ENCODE measurements at regions not wholly inside any gene's neighbourhood (a gene's known extent, or its start where the extent isn't known, plus 50 kb on each side); places are given as distances from the start of the nearest gene placed in this dataset.

GRCh38 chr13:74299721-74300120, 165.5 kb upstream of the KLF12 start:
- no peak overlapping the region for H3K27ac ChIP-seq (ENCODE audit: low read length)

GRCh38 chr13:74298923-74299322, 164.7 kb upstream of the KLF12 start:
- H3K4me3 ChIP-seq (ENCODE audit: low read length in 2 of 2), result no peak overlapping the region
- no peak overlapping the region for H3K27ac ChIP-seq (ENCODE audit: low read length)
- no peaks in the 10 kb centered on the region for H3K9me3 ChIP-seq (ENCODE audit: control insufficient read depth in 2 of 2, low read length in 2 of 2)
- H3K4me1 ChIP-seq (ENCODE audit: control insufficient read depth, insufficient read depth, low read length), result peaks cover 7% of the 10 kb centered on the region
- H3K9ac ChIP-seq (ENCODE audit: low read length in 2 of 2), result no peak overlapping the region
- H3K27me3 ChIP-seq (ENCODE audit: control insufficient read depth in 1 of 2, insufficient read depth in 2 of 2, low read length in 2 of 2), result no peaks in the 10 kb centered on the region
- no peaks in the 10 kb centered on the region for H3K36me3 ChIP-seq (ENCODE audit: control insufficient read depth in 2 of 2, insufficient read depth in 2 of 2, low read length in 2 of 2)

More at GRCh38 chr13:74299721-74300120, 165.5 kb upstream of the KLF12 start:
- no peaks in the 10 kb centered on the region for H3K36me3 ChIP-seq (ENCODE audit: control insufficient read depth in 2 of 2, insufficient read depth in 2 of 2, low read length in 2 of 2)
- H3K4me1 ChIP-seq (ENCODE audit: control insufficient read depth, insufficient read depth, low read length), result peaks cover 7% of the 10 kb centered on the region
- no peaks in the 10 kb centered on the region for H3K27me3 ChIP-seq (ENCODE audit: control insufficient read depth in 1 of 2, insufficient read depth in 2 of 2, low read length in 2 of 2)
- no peak overlapping the region for H3K9ac ChIP-seq (ENCODE audit: low read length in 2 of 2)
- no peaks in the 10 kb centered on the region for H3K9me3 ChIP-seq (ENCODE audit: control insufficient read depth in 2 of 2, low read length in 2 of 2)
- no peak overlapping the region for H3K4me3 ChIP-seq (ENCODE audit: low read length in 2 of 2)

- Histone ChIP-seq H3K27me3 (ENCODE audit: control insufficient read depth in 1 of 2, insufficient read depth in 2 of 2, low read length in 2 of 2) (no peaks in the 10 kb centered on the region), H3K9me3 (ENCODE audit: control insufficient read depth in 2 of 2, low read length in 2 of 2) (no peaks in the 10 kb centered on the region), H3K9ac (ENCODE audit: low read length in 2 of 2) (peak overlapping the region in 1 of 2 donors; percentile 43), H3K4me3 (ENCODE audit: low read length in 2 of 2) (peak overlapping the region; percentile 44 to 67), H3K36me3 (ENCODE audit: control insufficient read depth in 2 of 2, insufficient read depth in 2 of 2, low read length in 2 of 2) (no peaks in the 10 kb centered on the region), H3K4me1 (ENCODE audit: control insufficient read depth, insufficient read depth, low read length) (peaks cover 23% of the 10 kb centered on the region), H3K27ac (ENCODE audit: low read length) (peak overlapping the region; percentile 32)
These were observed 155.9 kb upstream of the KLF12 start for GRCh38 chr13:74289861-74290773.

GRCh38 chr13:74289107-74289506, 154.9 kb upstream of the KLF12 start:
- Histone ChIP-seq H3K27me3 (ENCODE audit: control insufficient read depth in 1 of 2, insufficient read depth in 2 of 2, low read length in 2 of 2) (no peaks in the 10 kb centered on the region), H3K4me1 (ENCODE audit: control insufficient read depth, insufficient read depth, low read length) (peaks cover 23% of the 10 kb centered on the region), H3K27ac (ENCODE audit: low read length) (no peak overlapping the region), H3K9me3 (ENCODE audit: control insufficient read depth in 2 of 2, low read length in 2 of 2) (no peaks in the 10 kb centered on the region), H3K36me3 (ENCODE audit: control insufficient read depth in 2 of 2, insufficient read depth in 2 of 2, low read length in 2 of 2) (no peaks in the 10 kb centered on the region), H3K4me3 (ENCODE audit: low read length in 2 of 2) (no peak overlapping the region), H3K9ac (ENCODE audit: low read length in 2 of 2) (no peak overlapping the region)

- Histone ChIP-seq H3K4me3 (ENCODE audit: low read length in 2 of 2) (peak overlapping the region; percentile 62 to 66), H3K27ac (ENCODE audit: low read length) (peak overlapping the region; percentile 26), H3K9ac (ENCODE audit: low read length in 2 of 2) (peak overlapping the region; percentile 47 to 52), H3K27me3 (ENCODE audit: control insufficient read depth in 1 of 2, insufficient read depth in 2 of 2, low read length in 2 of 2) (no peaks in the 10 kb centered on the region), H3K9me3 (ENCODE audit: control insufficient read depth in 2 of 2, low read length in 2 of 2) (no peaks in the 10 kb centered on the region), H3K36me3 (ENCODE audit: control insufficient read depth in 2 of 2, insufficient read depth in 2 of 2, low read length in 2 of 2) (no peaks in the 10 kb centered on the region), H3K4me1 (ENCODE audit: control insufficient read depth, insufficient read depth, low read length) (peaks cover 23% of the 10 kb centered on the region)
These were observed 154.2 kb upstream of the KLF12 start for GRCh38 chr13:74288361-74288911.

- Histone ChIP-seq H3K4me1 (ENCODE audit: control insufficient read depth, insufficient read depth, low read length) (peaks cover 23% of the 10 kb centered on the region), H3K27me3 (ENCODE audit: control insufficient read depth in 1 of 2, insufficient read depth in 2 of 2, low read length in 2 of 2) (no peaks in the 10 kb centered on the region), H3K4me3 (ENCODE audit: low read length in 2 of 2) (peak overlapping the region; percentile 62 to 66), H3K9me3 (ENCODE audit: control insufficient read depth in 2 of 2, low read length in 2 of 2) (no peaks in the 10 kb centered on the region), H3K36me3 (ENCODE audit: control insufficient read depth in 2 of 2, insufficient read depth in 2 of 2, low read length in 2 of 2) (no peaks in the 10 kb centered on the region), H3K27ac (ENCODE audit: low read length) (no peak overlapping the region), H3K9ac (ENCODE audit: low read length in 2 of 2) (peak overlapping the region in 1 of 2 donors; percentile 52)
These were observed 153.5 kb upstream of the KLF12 start for GRCh38 chr13:74287724-74288169.

- no peaks in the 10 kb centered on the region for H3K9me3 ChIP-seq (ENCODE audit: control insufficient read depth in 2 of 2, low read length in 2 of 2)
- no peaks in the 10 kb centered on the region for H3K4me1 ChIP-seq (ENCODE audit: control insufficient read depth, insufficient read depth, low read length)
- H3K27ac ChIP-seq (ENCODE audit: low read length), result no peak overlapping the region
- no peaks in the 10 kb centered on the region for H3K27me3 ChIP-seq (ENCODE audit: control insufficient read depth in 1 of 2, insufficient read depth in 2 of 2, low read length in 2 of 2)
- no peaks in the 10 kb centered on the region for H3K36me3 ChIP-seq (ENCODE audit: control insufficient read depth in 2 of 2, insufficient read depth in 2 of 2, low read length in 2 of 2)
- no peak overlapping the region for H3K9ac ChIP-seq (ENCODE audit: low read length in 2 of 2)
- no peak overlapping the region for H3K4me3 ChIP-seq (ENCODE audit: low read length in 2 of 2)
These were observed 146.7 kb upstream of the KLF12 start for GRCh38 chr13:74280795-74281490.

- H3K36me3 ChIP-seq (ENCODE audit: control insufficient read depth in 2 of 2, insufficient read depth in 2 of 2, low read length in 2 of 2), result no peaks in the 10 kb centered on the region
- H3K27me3 ChIP-seq (ENCODE audit: control insufficient read depth in 1 of 2, insufficient read depth in 2 of 2, low read length in 2 of 2), result no peaks in the 10 kb centered on the region
These were observed 146.0 kb upstream of the KLF12 start for GRCh38 chr13:74280093-74280794.

GRCh38 chr13:74278901-74279300, 144.7 kb upstream of the KLF12 start:
- no peaks in the 10 kb centered on the region for H3K27me3 ChIP-seq (ENCODE audit: control insufficient read depth in 1 of 2, insufficient read depth in 2 of 2, low read length in 2 of 2)
- no peak overlapping the region for H3K27ac ChIP-seq (ENCODE audit: low read length)
- H3K4me3 ChIP-seq (ENCODE audit: low read length in 2 of 2), result no peak overlapping the region
- H3K36me3 ChIP-seq (ENCODE audit: control insufficient read depth in 2 of 2, insufficient read depth in 2 of 2, low read length in 2 of 2), result no peaks in the 10 kb centered on the region
- no peaks in the 10 kb centered on the region for H3K9me3 ChIP-seq (ENCODE audit: control insufficient read depth in 2 of 2, low read length in 2 of 2)
- H3K4me1 ChIP-seq (ENCODE audit: control insufficient read depth, insufficient read depth, low read length), result no peaks in the 10 kb centered on the region
- H3K9ac ChIP-seq (ENCODE audit: low read length in 2 of 2), result no peak overlapping the region

More at GRCh38 chr13:74280093-74280794, 146.0 kb upstream of the KLF12 start:
- no peak overlapping the region for H3K27ac ChIP-seq (ENCODE audit: low read length)
- H3K4me1 ChIP-seq (ENCODE audit: control insufficient read depth, insufficient read depth, low read length), result no peaks in the 10 kb centered on the region
- no peak overlapping the region for H3K4me3 ChIP-seq (ENCODE audit: low read length in 2 of 2)
- no peaks in the 10 kb centered on the region for H3K9me3 ChIP-seq (ENCODE audit: control insufficient read depth in 2 of 2, low read length in 2 of 2)
- H3K9ac ChIP-seq (ENCODE audit: low read length in 2 of 2), result no peak overlapping the region

GRCh38 chr13:74274916-74275315, 140.7 kb upstream of the KLF12 start:
- no peak overlapping the region for H3K9ac ChIP-seq (ENCODE audit: low read length in 2 of 2)
- H3K36me3 ChIP-seq (ENCODE audit: control insufficient read depth in 2 of 2, insufficient read depth in 2 of 2, low read length in 2 of 2), result no peaks in the 10 kb centered on the region
- no peak overlapping the region for H3K27ac ChIP-seq (ENCODE audit: low read length)
- no peak overlapping the region for H3K4me3 ChIP-seq (ENCODE audit: low read length in 2 of 2)
- no peaks in the 10 kb centered on the region for H3K27me3 ChIP-seq (ENCODE audit: control insufficient read depth in 1 of 2, insufficient read depth in 2 of 2, low read length in 2 of 2)
- H3K9me3 ChIP-seq (ENCODE audit: control insufficient read depth in 2 of 2, low read length in 2 of 2), result peaks cover 4% of the 10 kb centered on the region in 2 donors
- no peaks in the 10 kb centered on the region for H3K4me1 ChIP-seq (ENCODE audit: control insufficient read depth, insufficient read depth, low read length)

All from stomach smooth muscle (tissue), 2 donors.